Gastroesophageal sphincter (tissue), 4 donors: ENCODE measurements at regions not wholly inside any gene's neighbourhood (a gene's known extent, or its start where the extent isn't known, plus 50 kb on each side); places are given as distances from the start of the nearest gene placed in this dataset.

Experiments
- ATAC-seq: fragments of 150-250 bp; one replicate; pipeline ENCODE4 v1.9.1; 2016; ENCODE audit warnings: mild to moderate bottlenecking, moderate library complexity
- H3K27ac ChIP-seq, 4 donors: fragments of 200-600 bp; sonication (generic) in 3 of 4; 1 replicate in 3 of 4; 2 replicates in 1 of 4; pipeline ENCODE4 v1.5.1; 2016 to 2019
- H3K27me3 ChIP-seq: fragments of 200-600 bp; sonication (generic); one replicate; pipeline ENCODE4 v1.5.1; 2019
- H3K36me3 ChIP-seq, 2 donors: fragments of 200-600 bp; sonication (generic); one replicate each; pipeline ENCODE4 v1.5.1; 2019; ENCODE audit warnings: control low read depth in 1 of 2
- H3K4me1 ChIP-seq, 3 donors: fragments of 200-600 bp; sonication (generic); 1 replicate in 2 of 3; 2 replicates in 1 of 3; pipeline ENCODE4 v1.5.1; 2016 to 2019; ENCODE audit warnings: control low read depth in 2 of 3
- H3K4me3 ChIP-seq, 2 donors: fragments of 200-600 bp; sonication (generic); one replicate each; pipeline ENCODE4 v1.5.1; 2019; ENCODE audit warnings: mild to moderate bottlenecking in 1 of 2, moderate library complexity in 1 of 2
- H3K9me3 ChIP-seq, 3 donors: fragments of 200-600 bp; sonication (generic); one replicate each; pipeline ENCODE4 v1.5.1; 2017 to 2019; ENCODE audit warnings: control low read depth in 2 of 3
- CTCF ChIP-seq, 4 experiments: fragments of 200-600 bp in 2 of 4; fragments of 450-650 bp in 2 of 4; sonication (generic) in 1 of 4; IDR thresholded peaks; one replicate each; pipeline ENCODE4 v1.5.1; 2017 to 2019; ENCODE audit warnings: antibody characterized with exemption in 4 of 4, mild to moderate bottlenecking in 2 of 4, moderate library complexity in 2 of 4
- EP300 ChIP-seq: sonication (generic); formaldehyde crosslinking; IDR thresholded peaks from one replicate; pipeline ENCODE4 v1.6.1; 2017; ENCODE audit warnings: antibody characterized with exemption, mild to moderate bottlenecking
- POLR2A ChIP-seq, 2 donors: fragments of 450-650 bp; IDR thresholded peaks; one replicate each; pipeline ENCODE4 v1.6.1; 2017; ENCODE audit warnings: antibody characterized with exemption in 2 of 2, mild to moderate bottlenecking in 2 of 2, moderate library complexity in 1 of 2
- POLR2AphosphoS5 ChIP-seq: sonication (generic); formaldehyde crosslinking; IDR thresholded peaks from one replicate; pipeline ENCODE4 v1.6.1; 2017; ENCODE audit warnings: antibody characterized with exemption
- WGBS, 2 donors: methylation state at CpG; one replicate each; pipeline ENCODE4 v1.1.5; 2018; ENCODE audit warnings: low coverage in 1 of 2; 5-methylcytosine and 5-hydroxymethylcytosine counted together

- Histone ChIP-seq H3K27me3 (no peaks in the 10 kb centered on the region), H3K36me3 (no peaks in the 10 kb centered on the region), H3K9me3 (no peaks in the 10 kb centered on the region), H3K27ac (no peak overlapping the region), H3K4me3 (no peak overlapping the region), H3K4me1 (no peaks in the 10 kb centered on the region)
- WGBS, 2 donors = 72 to 83% methylated on average over 4 of the region's 4 CpGs
- no peak for ATAC-seq
- TF ChIP-seq POLR2A (IDR thresholded peaks at IDR 0.05) = no peak
- no peak for TF ChIP-seq CTCF (IDR thresholded peaks at IDR 0.05)
- TF ChIP-seq EP300 = no peak
- TF ChIP-seq POLR2AphosphoS5 = no peak
These were observed 547.7 kb upstream of the LRRTM1 start for GRCh38 chr2:80852079-80852807.

- 71 to 73% methylated on average over 5 of the region's 5 CpGs for WGBS, 2 donors
- ATAC-seq = no peak
- H3K27me3 ChIP-seq = no peaks in the 10 kb centered on the region
These were observed 526.3 kb upstream of the LRRTM1 start for GRCh38 chr2:80830891-80831290.

GRCh38 chr2:80822999-80823398, 518.4 kb upstream of the LRRTM1 start:
- WGBS, 2 donors = 76 to 83% methylated on average over 4 of the region's 4 CpGs
- Histone ChIP-seq H3K4me3 (no peak overlapping the region), H3K36me3 (no peaks in the 10 kb centered on the region), H3K27me3 (no peaks in the 10 kb centered on the region), H3K27ac (no peak overlapping the region), H3K4me1 (no peaks in the 10 kb centered on the region), H3K9me3 (peaks cover 0 to 12% (median 0%) of the 10 kb centered on the region in 3 donors)
- no peak for ATAC-seq
- TF ChIP-seq POLR2AphosphoS5 = no peak
- TF ChIP-seq POLR2A (IDR thresholded peaks at IDR 0.05) = no peak
- TF ChIP-seq CTCF (IDR thresholded peaks at IDR 0.05) = no peak
- TF ChIP-seq EP300 = no peak

More at GRCh38 chr2:80830891-80831290, 526.3 kb upstream of the LRRTM1 start:
- Histone ChIP-seq H3K4me1 (no peaks in the 10 kb centered on the region), H3K27ac (no peak overlapping the region), H3K9me3 (no peaks in the 10 kb centered on the region), H3K36me3 (no peaks in the 10 kb centered on the region), H3K4me3 (no peak overlapping the region)
- TF ChIP-seq POLR2A (IDR thresholded peaks at IDR 0.05) (no peak), POLR2AphosphoS5 (no peak), CTCF (IDR thresholded peaks at IDR 0.05) (no peak), EP300 (no peak)

GRCh38 chr2:80815259-80815658, 510.7 kb upstream of the LRRTM1 start:
- Histone ChIP-seq H3K27me3 (no peaks in the 10 kb centered on the region), H3K4me1 (no peaks in the 10 kb centered on the region), H3K27ac (no peak overlapping the region), H3K9me3 (peaks cover 0 to 20% (median 0%) of the 10 kb centered on the region in 3 donors), H3K36me3 (no peaks in the 10 kb centered on the region), H3K4me3 (no peak overlapping the region)
- 100% methylated on average over 1 of the region's 1 CpG; no CpG with 5 or more reads in 1 of the 2 donors for WGBS, 2 donors
- TF ChIP-seq POLR2A (IDR thresholded peaks at IDR 0.05) (no peak), POLR2AphosphoS5 (no peak), EP300 (no peak), CTCF (IDR thresholded peaks at IDR 0.05) (no peak)
- ATAC-seq = no peak

GRCh38 chr2:80786584-80786983, 482.0 kb upstream of the LRRTM1 start:
- TF ChIP-seq CTCF (IDR thresholded peaks at IDR 0.05) (no peak), POLR2AphosphoS5 (no peak)
- no peaks in the 10 kb centered on the region for H3K36me3 ChIP-seq
- H3K4me3 ChIP-seq = no peak overlapping the region
- H3K27me3 ChIP-seq = no peaks in the 10 kb centered on the region
- H3K4me1 ChIP-seq = no peaks in the 10 kb centered on the region
- WGBS, 2 donors = 62 to 71% methylated on average over 1 of the region's 1 CpG
- no peak for ATAC-seq
- no peaks in the 10 kb centered on the region for H3K9me3 ChIP-seq
- H3K27ac ChIP-seq = no peak overlapping the region
